H7 (cell line): ENCODE measurements at regions not wholly inside any gene's neighbourhood (a gene's known extent, or its start where the extent isn't known, plus 50 kb on each side); places are given as distances from the start of the nearest gene placed in this dataset.
"Not testable (repeated sequence)": the region's sequence is repeated elsewhere in the genome, so short reads cannot be mapped to it uniquely, and the experiment has no call there.

Experiments
- DNase-seq: peaks from one replicate; pipeline ENCODE4 v3.0.0; 2012
- H3K27me3 ChIP-seq: 2 replicates; pipeline ENCODE4 v1.6.0; 2011; ENCODE audit warnings: mild to moderate bottlenecking, low read length; ENCODE audit not compliant: control insufficient read depth, insufficient read depth
- H3K36me3 ChIP-seq: replicated peaks from 2 replicates; pipeline ENCODE4 v1.5.1; 2011; ENCODE audit warnings: low read length; ENCODE audit not compliant: control insufficient read depth, insufficient read depth
- H3K4me3 ChIP-seq: 2 replicates; pipeline ENCODE4 v1.5.1; 2011; ENCODE audit warnings: low read depth, mild to moderate bottlenecking, control low read depth, low read length, moderate library complexity; ENCODE audit not compliant: insufficient read depth

DNA sequence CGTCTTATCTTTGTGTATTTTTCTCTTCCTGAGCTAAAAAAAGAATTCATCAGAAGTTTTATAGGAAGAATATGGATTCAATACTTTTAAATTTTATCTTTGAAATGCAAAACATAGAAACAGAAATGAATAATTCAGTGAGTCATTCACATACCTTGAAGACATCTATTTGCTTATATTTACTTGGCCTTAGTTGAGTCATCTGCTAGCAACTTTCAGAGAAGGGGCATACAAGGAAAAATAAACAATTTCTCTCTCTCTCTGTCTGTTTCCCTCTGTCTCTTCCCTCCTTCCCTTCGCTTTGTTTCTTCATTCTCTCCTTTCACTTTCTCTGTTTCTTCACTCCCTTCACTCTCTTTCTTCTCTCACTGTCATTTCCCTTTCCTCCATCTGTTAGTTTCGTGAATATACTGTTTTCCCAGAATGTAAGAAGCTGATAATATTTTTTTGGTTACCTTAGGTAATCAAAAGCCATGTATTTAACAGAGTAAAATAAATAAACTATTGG is 477.2 kb downstream of the BRINP3 start:
- Histone ChIP-seq H3K27me3 (no peaks in the 10 kb centered on the region), H3K36me3 (no peaks in the 10 kb centered on the region), H3K4me3 (no peak overlapping the region)
- no peak for DNase-seq

DNA sequence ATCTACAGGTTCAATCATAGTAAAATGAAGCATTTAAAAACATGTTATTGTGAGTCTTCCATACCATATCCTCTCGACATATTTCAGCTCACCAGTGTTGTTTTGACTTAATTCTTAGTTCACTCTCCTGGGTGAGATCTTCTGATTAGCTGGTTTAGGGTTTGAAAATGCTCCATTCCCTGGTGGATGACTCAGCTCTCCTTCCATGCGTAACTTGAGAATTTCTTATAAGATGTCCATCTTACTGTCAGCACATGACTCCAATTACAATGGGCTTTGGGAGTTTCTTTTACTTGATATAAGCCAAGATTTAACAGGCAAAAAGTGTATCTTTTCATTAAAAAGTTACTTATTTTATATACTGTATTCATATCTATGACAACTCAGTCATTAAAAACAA is 476.5 kb downstream of the BRINP3 start:
- Histone ChIP-seq H3K4me3 (no peak overlapping the region), H3K27me3 (no peaks in the 10 kb centered on the region), H3K36me3 (no peaks in the 10 kb centered on the region)
- no peak for DNase-seq

DNA sequence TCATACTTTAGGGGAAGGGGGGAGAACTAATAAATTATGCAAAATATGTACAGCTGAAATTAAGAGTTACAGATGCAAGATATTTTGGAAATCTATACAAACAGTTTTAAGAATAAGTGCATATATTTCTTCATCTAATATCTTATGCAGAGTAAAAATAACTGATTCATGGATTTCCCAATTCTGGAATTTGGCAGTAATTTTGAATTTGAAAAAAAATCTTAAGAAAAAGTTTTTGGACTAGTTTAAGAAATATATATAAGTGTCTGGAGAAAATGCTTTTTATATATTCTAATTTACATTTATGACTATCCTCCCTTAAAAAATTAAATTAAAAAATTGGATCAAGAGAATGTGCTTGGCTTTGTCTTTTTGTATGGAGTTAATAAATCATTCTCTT is 474.3 kb downstream of the BRINP3 start:
- DNase-seq = no peak
- Histone ChIP-seq H3K36me3 (no peaks in the 10 kb centered on the region), H3K27me3 (no peaks in the 10 kb centered on the region), H3K4me3 (no peak overlapping the region)

DNA sequence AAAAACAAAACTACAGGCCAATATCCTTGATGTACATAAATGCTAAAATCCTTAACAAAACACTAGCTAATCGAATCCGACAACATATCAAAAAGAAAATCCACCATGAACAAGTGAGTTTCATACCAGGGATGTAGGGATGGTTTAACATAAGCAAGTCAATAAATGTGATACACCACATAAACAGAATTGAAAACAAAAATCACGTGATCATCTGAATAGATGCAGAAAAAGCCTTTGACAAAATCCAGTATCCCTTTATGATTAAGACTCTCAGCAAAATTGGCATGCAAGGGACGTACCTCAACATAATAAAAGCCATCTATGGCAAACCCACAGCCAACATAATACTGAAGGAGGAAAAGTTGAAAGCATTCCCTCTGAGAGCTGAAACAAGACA is 466.1 kb downstream of the BRINP3 start:
- Histone ChIP-seq H3K27me3 (no peaks in the 10 kb centered on the region), H3K36me3 (no peaks in the 10 kb centered on the region), H3K4me3 (no peak overlapping the region)
- no peak for DNase-seq

DNA sequence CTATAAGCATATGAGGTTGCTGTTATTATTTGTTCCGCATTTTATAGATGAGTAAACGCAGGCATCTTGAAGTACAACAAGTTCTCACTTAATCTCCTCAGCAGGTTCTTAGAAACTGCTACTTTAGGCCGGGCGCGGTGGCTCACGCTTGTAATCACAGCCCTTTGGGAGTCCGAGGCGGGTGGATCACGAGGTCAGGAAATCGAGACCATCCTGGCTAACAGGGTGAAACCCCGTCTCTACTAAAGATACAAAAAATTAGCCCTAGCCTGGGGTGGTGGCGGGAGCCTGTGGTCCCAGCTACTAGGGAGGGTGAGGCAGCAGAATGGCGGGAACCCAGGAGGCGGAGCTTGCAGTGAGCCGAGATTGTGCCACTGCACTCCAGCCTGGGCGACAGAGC is 458.5 kb downstream of the BRINP3 start:
- H3K27me3 ChIP-seq, DNase-seq, H3K4me3 ChIP-seq, H3K36me3 ChIP-seq: not testable (repeated sequence)

DNA sequence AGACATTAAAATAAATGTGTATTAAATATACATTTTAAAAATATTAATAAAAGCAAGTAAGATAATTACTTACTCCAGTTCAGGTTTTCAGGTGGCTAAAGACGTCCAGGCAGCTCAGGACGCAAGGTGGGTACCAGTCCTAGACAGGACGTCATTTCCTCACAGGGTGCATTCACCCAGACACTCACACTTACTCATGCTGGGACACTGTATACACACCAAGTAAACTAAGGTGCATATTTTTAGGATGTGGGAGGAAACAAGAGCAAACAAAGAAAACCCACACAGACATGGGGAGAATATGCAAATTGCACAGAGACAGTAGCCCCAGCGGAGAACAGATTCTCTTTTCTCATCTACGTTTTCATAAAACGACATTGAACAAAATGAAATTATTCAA is 457.9 kb downstream of the BRINP3 start:
- H3K4me3 ChIP-seq = no peak overlapping the region
- H3K27me3 ChIP-seq = no peaks in the 10 kb centered on the region
- DNase-seq = no peak
- H3K36me3 ChIP-seq = no peaks in the 10 kb centered on the region

DNA sequence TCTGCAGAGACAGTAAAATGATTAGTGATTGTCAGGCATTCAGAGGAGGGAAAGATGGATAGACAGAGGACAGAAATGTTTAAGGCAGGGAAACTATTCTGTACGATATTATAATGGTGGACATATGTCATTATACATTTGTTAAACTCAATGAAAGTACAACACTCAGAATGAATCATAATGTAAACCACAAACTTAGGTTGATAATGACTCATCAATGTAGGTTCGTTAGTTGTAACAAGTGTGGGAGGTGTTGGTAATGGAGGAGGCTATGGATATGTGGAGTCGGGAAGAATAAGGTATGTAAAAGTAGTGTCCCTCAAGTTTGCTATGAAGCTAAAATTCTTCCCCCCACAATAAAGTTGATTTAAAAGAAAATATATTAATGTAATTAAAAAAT is 455.0 kb downstream of the BRINP3 start:
- no peaks in the 10 kb centered on the region for H3K27me3 ChIP-seq
- H3K4me3 ChIP-seq = no peak overlapping the region
- DNase-seq = no peak

DNA sequence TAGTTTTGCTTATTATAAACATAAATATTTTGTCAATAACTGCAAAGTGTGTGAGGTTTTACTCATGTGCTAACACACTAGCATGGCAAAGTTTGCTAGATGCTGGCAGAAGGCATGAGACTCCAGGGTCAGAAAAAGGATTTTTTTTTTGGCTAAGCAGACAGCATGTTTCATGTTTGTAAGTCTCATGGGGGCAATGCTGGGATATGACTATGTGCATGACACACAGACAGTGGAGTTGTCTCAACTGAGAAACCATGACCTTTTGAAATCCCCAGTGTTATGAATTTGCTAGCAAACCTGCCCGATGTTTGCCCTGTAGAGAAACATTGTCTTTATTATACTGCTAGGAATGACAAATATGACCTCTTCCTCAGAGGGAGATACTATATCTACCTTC is 448.2 kb downstream of the BRINP3 start:
- no peaks in the 10 kb centered on the region for H3K27me3 ChIP-seq
- H3K4me3 ChIP-seq = no peak overlapping the region
- H3K36me3 ChIP-seq = no peaks in the 10 kb centered on the region
- no peak for DNase-seq

More for the DNA sequence above, 455.0 kb downstream of the BRINP3 start:
- H3K36me3 ChIP-seq = no peaks in the 10 kb centered on the region

DNA sequence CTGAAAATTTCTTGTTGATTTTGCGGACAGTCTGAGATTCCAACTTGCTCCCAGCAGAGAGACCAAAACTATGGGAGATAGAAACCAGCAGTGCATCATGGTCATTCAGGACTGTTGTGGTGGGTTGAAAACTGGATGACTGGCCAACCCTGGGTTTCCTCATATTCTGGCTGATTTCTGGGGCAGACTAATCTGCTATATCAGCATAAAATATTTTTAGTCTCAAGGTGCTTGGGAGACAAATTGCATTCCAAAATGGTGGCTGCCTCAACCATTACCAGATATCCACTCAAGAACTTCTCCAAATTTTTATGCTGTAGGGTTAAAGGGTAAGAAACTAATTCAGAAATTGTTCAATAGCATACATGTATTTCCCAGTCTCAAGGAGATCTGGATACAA is 434.0 kb downstream of the BRINP3 start:
- H3K36me3 ChIP-seq = no peaks in the 10 kb centered on the region
- no peaks in the 10 kb centered on the region for H3K27me3 ChIP-seq
- DNase-seq = no peak
- no peak overlapping the region for H3K4me3 ChIP-seq

DNA sequence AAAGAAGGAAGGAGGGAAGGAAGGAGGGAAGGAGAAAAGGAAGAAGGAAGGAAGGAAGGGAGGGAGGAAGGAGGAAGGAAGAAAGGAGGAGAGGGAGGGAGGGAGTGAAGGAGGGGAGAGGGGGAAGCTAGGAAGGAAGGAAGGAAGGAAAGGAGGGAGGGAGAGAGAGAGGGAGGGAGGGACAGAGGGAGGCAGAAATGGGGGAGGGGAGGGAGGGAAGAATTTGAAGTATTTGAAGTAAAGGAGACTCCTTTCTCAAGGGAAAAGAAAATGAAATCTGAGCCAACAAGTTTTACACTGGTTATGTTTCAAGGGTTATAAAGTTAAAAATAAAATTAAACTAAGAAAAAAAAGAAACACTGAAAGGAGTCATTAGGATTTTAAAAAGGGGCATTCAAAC is 431.4 kb downstream of the BRINP3 start:
- no peaks in the 10 kb centered on the region for H3K27me3 ChIP-seq
- H3K4me3 ChIP-seq = no peak overlapping the region
- H3K36me3 ChIP-seq = no peaks in the 10 kb centered on the region
- no peak for DNase-seq
